ENCODE measurements at regions not wholly inside any gene's neighbourhood (a gene's known extent, or its start where the extent isn't known, plus 50 kb on each side); places are given as distances from the start of the nearest gene placed in this dataset.
"Not testable (repeated sequence)": the region's sequence is repeated elsewhere in the genome, so short reads cannot be mapped to it uniquely, and the experiment has no call there.

- DNase-seq: no peak
Observed at GRCh38 chr5:35561396-35561795, 56.3 kb upstream of the SPEF2 start.

DNA sequence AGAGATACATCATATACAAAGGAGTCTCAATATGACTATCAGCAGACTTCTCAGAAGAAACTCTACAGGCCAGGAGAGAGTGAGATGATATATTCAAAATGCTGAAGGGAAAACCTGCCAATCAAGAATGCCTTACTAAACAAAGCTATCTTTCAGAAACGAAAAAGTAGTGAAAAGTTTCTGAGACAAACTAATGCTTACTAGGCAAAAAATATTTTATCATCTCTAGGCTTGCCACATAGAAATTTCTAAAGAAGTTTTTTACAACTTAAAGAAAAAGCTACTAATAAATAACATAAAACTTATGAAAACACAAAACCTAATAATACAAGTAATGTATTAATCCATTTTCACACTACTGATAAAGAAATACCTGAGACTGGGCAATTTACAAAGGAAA lies 59.9 kb upstream of the SPEF2 start:
- DNase-seq: no peak

DNA sequence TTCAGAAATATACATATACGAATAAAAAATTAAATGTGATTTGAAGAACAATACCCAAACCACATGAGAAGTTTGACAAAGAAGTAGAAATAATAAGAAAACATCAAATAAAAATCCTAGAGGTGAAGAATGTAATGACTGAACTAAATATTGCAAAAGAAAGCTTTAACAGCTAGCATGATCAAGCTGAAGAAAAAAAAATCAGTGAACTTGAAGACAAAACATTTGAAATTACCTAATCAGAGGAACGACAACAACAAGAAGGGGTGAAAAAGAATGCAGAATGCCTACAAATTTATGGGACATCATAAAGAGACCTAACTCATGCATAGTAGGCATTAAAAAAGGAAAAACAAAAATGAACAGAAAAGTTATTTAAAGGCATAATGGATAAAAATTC lies 60.5 kb upstream of the SPEF2 start:
- DNase-seq: no peak

DNA sequence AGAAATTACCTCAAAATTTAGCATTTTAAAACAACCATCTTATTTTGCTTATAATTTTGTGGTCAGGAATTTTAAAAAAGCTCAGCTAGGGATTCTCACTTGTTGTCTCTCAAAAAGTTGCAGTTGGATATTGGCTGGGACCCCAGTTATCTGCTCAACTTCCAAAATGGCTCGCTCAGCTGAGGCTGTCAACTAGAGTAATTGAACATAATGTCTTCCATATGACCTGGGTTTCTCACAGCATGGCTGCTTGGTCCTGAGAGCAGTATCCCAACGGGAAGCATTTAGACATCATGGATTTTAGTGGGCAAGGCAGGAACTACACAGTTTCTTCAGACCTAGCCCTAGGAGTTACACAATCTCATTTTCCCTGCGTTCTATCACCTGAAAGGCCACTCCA lies 63.6 kb upstream of the SPEF2 start:
- DNase-seq: no peak

DNA sequence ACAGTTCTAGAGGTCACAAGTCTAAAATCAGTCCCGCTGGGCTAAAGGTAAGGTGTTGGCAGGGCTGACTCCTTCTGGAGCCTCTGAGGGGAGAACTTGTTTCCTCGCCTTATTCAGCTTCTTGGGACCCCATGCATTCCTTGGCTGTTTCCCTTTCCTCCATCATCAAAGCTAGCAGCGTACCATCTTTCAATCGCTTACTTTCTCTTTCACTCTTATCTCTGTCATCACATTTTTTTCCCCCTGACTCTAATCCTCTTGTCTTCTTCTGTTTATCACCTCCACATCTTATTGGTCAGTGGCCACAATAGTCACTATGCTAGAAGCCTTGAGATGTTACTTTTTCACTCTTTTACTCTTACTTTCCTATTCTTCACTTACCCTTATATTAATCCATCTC lies 72.5 kb upstream of the SPEF2 start:
- no peak for DNase-seq

GRCh38 chr5:35543408-35543807 lies 74.3 kb upstream of the SPEF2 start:
- peak; percentile 53 for DNase-seq

DNA sequence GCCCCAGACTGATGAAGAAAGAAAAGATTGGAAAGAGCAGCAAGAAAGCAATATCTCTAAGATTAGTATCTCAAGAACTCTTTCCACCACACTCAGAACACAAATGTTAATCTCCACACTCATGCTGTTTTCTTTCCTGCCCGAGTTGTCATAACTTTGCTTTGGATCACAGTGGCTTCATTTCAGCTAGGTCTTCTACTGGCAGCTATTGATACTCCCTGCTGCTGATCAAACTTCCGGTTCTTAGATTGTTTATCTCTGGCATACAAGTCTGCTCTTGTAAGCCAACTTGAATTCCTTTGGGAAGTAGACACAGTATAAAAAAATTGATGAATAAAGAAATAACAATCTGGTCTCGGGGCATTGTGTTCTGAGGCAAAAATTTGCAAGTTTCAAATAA lies 77.7 kb upstream of the SPEF2 start:
- DNase-seq: no peak

DNA sequence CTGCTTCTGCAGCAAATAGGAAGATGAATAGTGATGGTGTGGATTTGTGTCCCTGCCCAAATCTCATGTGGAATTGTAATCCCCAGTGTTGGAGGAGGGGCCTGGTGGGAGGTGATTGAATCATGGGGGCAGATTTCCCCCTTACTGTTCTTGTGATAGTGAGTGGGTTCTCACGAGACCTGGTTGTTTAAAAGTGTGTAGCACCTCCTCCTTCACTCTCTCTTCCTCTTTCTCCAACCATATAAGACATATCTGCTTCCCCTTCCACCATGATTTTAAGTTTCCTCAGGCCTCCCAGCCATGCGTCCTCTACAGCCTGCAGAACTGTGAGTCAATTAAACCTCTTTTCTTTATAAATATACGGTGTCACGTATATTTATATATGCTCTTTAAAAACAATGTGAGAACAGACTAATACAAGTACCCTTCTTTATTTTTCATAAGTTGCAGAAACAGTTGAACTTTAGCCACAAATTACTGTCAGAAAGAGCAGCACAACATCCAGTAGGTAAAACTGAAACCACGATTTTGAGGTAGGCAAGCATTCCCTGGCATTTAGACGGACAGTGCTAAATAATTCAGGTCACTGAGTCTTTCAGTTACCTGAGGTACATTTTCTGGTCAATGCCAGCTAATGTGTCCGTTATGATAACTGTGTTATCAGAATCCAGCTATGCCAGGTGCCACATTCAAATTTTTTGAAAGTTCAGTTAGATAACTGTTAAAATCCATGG lies 79.3 kb upstream of the SPEF2 start:
- DNase-seq: peak; percentile 15

GRCh38 chr5:35533156-35533555 lies 84.5 kb upstream of the SPEF2 start:
- no peak for DNase-seq

DNA sequence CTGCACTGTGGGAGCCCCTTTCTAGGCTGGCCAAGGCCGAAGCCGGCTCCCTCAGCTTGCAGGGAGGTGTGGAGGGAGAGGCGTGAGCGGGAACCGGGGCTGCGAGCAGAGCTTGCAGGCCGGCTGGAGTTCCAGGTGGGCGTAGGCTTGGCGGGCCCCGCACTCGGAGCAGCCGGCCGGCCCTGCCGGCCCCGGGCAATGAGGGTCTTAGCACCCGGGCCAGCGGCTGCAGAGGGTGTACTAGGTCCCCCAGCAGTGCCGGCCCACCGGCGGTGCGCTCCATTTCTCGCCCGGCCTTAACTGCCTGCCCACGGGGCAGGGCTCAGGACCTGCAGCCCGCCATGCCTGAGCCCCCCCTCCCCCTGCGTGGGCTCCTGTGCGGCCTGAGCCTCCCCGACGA lies 86.1 kb upstream of the SPEF2 start:
- not testable (repeated sequence) for DNase-seq

GRCh38 chr5:35518104-35518503 lies 99.6 kb upstream of the SPEF2 start:
- DNase-seq: peak; percentile 85

GRCh38 chr5:35516271-35516670 lies 101.4 kb upstream of the SPEF2 start:
- no peak for DNase-seq

GRCh38 chr5:35513612-35514011 lies 104.1 kb upstream of the SPEF2 start:
- DNase-seq: no peak

DNA sequence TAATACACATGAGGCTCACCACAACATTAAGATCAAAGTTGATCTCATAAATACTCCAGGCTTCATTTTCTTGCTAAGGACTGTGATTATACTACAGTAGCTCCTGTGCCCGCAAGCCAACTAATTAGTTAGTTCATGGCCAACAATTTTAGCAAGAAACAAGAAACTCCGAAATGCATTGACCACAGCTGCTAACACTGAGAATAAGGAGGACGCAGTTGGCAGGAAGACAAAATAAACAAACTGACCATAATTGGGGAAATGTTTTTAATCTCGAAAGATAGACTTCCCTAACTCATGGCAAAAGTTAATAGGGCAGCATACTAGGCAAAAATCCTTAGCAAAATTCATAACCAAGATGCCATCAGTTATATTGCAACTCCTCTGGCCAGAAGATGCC lies 115.5 kb upstream of the SPEF2 start:
- no peak for DNase-seq

DNA sequence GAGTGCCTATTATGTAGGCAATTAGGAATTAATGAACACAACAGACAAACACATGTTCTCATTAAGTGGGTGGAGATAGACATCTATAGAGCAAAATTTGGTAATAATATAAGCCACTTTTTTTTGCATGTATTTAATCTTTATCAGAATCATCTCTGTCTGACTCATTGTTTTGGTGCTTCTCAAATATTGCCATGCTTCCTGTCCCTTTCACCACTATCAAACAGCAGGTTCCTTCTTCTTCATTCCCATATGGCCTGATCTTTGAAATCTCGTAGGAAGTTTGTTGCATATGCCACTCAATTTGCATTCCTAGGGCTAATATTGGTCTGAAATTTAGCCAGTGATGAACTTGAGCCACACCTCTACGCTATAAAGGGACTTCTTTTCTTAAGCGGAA lies 128.9 kb upstream of the SPEF2 start:
- peak; percentile 38 for DNase-seq

- no peak for DNase-seq
Observed at GRCh38 chr5:35488055-35488454, 129.6 kb upstream of the SPEF2 start.

DNA sequence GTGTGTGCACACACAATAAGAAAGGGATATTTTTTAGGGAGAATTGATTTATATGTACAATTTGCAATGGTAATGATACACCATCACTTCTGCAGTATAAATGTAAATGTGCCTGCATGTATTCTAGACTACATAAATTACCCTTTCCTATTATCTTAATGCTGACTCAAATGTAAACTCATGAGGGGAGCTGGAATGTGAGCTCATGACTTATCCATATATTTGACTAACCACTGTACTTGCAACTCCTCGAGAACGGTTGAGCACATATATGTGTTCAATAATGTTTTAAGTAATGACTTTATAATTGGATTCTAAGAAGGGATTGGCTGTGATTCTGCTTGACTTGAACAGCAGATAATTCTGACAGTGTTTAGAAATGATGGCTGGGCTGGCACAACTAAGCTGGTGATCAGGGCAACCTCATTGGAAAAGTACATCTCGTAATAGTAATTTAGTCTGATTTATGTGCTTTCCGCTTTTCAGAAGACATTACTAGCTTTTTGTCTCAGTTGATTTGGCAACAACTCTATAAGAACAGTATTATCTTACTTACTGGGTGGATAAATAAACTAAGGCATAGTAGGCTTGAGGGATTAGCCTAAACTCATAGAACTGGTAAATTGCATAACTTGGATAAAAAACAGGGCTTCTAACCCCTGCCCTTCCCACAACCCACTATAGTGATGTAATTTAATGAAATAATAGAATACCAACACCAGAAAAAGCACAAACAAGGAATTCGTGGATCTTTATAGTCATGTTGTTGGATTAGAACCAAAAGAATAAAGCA lies 130.2 kb upstream of the SPEF2 start:
- DNase-seq: no peak

GRCh38 chr5:35485487-35485886 lies 132.2 kb upstream of the SPEF2 start:
- DNase-seq: peak; percentile 20

- no peak for DNase-seq
Observed at GRCh38 chr5:35484241-35484640, 133.4 kb upstream of the SPEF2 start.

GRCh38 chr5:35483780-35484179 lies 133.9 kb upstream of the SPEF2 start:
- peak; percentile 71 for DNase-seq

DNA sequence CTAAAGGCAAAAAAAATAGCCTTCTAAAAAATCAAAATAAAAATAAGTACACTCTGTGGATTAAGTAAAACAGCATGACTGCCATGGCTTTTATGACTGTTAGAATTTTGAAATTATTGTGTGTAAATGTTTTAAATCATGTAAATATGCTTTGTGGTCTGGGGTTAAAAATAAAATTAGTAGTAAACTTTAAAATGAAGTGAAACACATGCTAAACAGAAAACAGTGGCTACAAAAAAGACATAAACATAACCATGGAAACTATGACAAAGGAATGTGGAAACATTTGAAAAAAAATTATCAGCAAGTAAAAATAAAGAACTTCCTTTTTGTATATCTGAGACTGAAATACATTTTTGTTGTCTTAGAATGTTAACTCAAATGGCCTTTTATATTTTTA lies 134.5 kb upstream of the SPEF2 start:
- DNase-seq: peak; percentile 66

DNA sequence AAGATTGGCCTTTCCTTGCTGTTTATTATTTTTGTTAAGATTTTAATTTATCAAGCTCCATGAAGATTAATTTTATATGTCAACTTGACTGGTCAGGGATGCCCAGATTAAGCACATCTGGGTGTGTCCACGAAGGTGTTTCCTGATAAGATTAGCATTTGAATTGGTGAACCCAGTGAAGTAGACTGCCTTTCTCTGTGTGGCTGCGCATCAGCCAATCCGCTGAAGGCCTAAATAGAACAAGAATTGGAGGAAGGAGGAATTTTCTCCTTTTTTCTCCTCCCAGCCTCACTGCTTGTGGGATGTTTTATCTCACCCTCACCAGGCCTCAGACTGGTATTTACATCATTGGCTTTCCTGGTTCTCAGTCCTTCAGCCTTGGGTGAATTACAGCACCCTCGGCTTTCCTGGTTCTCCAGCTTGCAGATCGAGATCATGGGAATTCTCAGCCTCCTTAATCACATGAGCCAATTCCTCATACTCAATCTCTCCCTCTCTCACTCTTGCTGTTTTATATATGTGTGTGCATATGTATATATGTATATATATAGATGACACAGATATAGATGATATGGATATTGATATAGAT lies 135.4 kb upstream of the SPEF2 start:
- DNase-seq: no peak

DNA sequence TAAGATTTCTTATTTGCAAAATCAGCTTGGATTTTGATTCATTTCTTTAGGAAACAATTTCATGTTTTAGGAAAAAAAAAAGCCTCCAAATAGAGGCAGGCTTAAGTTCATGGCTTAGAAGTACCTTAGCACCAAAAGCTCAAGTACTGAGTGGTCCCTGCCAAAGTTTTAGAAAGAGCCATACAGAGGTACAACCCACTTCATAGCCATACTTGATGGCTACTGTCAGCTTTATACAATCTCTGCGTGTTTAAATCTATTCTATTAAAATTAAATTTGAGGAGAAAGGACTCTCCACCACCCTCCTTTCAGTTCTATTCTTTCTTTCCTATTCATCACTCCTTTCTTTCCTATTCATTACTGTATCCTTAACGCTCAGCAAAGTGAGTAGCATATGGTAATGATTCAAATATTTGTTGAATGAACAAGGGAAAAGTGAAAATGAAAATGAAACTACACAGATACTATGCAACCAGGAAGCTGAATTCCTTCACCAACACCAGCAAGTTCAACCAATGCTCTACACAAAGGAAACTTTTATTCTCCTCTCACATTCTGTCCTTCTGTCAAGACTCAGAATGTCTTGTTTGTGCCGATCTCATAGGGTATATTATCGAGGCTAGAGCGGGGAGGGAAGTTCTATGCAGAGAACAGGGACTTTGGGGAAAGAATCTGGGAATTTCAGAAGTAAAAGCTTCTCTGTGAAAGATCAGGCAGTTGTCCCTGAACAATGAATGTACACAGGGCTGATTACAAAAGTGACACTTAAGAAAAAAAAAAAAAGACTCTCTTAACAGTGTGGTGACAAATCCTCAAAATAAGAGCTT lies 138.6 kb upstream of the SPEF2 start:
- peak; percentile 83 for DNase-seq
